ENCODE measurements at regions not wholly inside any gene's neighbourhood (a gene's known extent, or its start where the extent isn't known, plus 50 kb on each side); places are given as distances from the start of the nearest gene placed in this dataset.

DNA sequence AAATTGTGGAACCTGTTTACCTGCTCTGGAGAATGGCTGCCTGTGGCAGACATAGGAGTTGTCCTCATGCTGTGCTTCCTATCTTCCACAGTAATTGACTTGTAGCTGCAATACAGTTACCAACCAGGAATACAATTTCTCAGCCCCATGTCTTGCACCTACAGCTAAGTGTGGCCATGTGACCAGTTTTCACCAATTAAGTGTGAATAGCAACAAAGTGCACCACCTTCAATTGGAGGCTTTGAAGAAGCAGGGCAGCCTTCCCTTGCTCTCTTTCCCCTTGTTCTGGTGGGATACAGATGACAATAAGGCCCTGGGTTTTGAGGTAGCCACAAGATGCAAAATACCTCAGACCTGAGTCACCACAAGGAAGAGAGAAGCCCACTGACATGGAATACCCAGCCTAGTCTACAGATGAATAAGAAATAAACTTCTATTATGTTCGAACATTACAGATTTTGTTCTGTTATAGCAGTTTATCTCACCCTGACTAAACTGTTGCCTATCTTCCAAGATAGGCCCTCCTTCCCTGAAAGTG, 70.2 kb upstream of the S1PR1 start:
- no peaks in the 10 kb centered on the region for H3K36me3 ChIP-seq (ENCODE audit: control insufficient read depth in 2 of 3, insufficient read depth in 3 of 3, low read length in 3 of 3)
- H3K9me3 ChIP-seq (ENCODE audit: control insufficient read depth in 2 of 3, low read length in 3 of 3) = no peaks in the 10 kb centered on the region
- H3K4me1 Mint-ChIP-seq = peaks cover 0 to 28% (median 4%) of the 10 kb centered on the region in 7 donors
- ATAC-seq = no peak
- CTCF ChIA-PET = interaction anchor here (0.6 kb wide), 1 partner anchor 130 kb away, joined by 3 read pairs; no protein-coding TSS in a partner anchor
- peak overlapping the region in 1 of 9 donors; percentile 65 for H3K27ac Mint-ChIP-seq
- no peaks in the 10 kb centered on the region for H3K27me3 Mint-ChIP-seq
- H3K27ac ChIP-seq (ENCODE audit: low read depth, low read length) = no peak overlapping the region
- H3K36me3 Mint-ChIP-seq = peaks cover 0 to 19% (median 0%) of the 10 kb centered on the region in 5 donors
- intact Hi-C loops (cut with micrococcal nuclease) = no loop called here
- no peaks in the 10 kb centered on the region for H3K27me3 ChIP-seq (ENCODE audit: control insufficient read depth in 2 of 2, insufficient read depth in 2 of 2, low read length in 2 of 2)
- H3K4me1 ChIP-seq (ENCODE audit: control insufficient read depth in 2 of 2, insufficient read depth in 2 of 2, low read length in 2 of 2) = no peaks in the 10 kb centered on the region
- POLR2A ChIA-PET = no interaction called here
- H3K9me3 Mint-ChIP-seq = peaks cover 0 to 4% (median 0%) of the 10 kb centered on the region in 11 donors
- no peak for DNase-seq
- H3K4me3 ChIP-seq (ENCODE audit: low read length) = no peak overlapping the region
- no peak overlapping the region for H3K4me3 Mint-ChIP-seq

DNA sequence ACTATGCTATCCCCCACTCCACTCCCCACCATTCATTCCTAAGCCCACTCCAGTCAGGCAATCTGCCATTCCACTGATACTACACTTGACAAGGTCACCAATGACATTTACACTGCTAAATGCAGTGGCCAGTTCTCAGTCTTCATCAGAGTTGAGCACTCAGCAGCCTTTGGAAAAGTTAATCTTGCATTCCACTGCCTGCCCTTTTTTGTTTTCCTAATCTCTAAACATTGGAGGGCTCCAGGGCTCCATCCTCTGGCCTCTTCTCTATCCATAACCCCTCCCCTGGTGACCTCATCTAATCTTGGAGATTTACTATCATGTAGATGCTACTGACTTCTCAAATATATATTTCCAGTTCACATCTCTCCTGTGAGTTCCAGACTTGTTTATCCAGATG, 70.9 kb upstream of the S1PR1 start:
- H3K27ac Mint-ChIP-seq = no peak overlapping the region
- intact Hi-C loops (cut with micrococcal nuclease) = no loop called here

DNA sequence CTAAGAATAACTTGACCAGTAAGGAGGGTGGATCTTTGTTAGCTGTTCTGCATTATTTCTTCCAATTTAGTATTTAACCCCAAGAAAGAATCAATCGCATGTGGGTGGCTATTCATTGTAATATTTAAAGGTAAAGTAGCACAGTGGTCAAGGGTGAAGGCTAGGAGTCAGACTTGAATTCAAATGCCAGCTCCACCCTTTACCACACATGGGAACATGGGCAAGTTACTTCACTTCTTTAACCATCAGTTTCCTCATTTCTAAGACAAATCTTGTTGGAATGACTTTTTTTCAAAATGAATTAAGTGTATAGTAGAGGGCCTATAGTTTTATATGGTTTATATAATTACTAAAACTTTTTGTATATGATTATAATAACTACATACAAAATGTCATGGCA, 71.3 kb upstream of the S1PR1 start:
- Histone ChIP-seq H3K4me1 (ENCODE audit: control insufficient read depth in 2 of 2, insufficient read depth in 2 of 2, low read length in 2 of 2) (no peaks in the 10 kb centered on the region), H3K36me3 (ENCODE audit: control insufficient read depth in 2 of 3, insufficient read depth in 3 of 3, low read length in 3 of 3) (no peaks in the 10 kb centered on the region), H3K27ac (ENCODE audit: low read depth, low read length) (no peak overlapping the region), H3K9me3 (ENCODE audit: control insufficient read depth in 2 of 3, low read length in 3 of 3) (no peaks in the 10 kb centered on the region), H3K27me3 (ENCODE audit: control insufficient read depth in 2 of 2, insufficient read depth in 2 of 2, low read length in 2 of 2) (no peaks in the 10 kb centered on the region), H3K4me3 (ENCODE audit: low read length) (no peak overlapping the region)
- no peak for ATAC-seq
- Mint-ChIP-seq H3K4me1 (peaks cover 0 to 28% (median 4%) of the 10 kb centered on the region in 7 donors), H3K36me3 (peaks cover 0 to 27% (median 0%) of the 10 kb centered on the region in 5 donors), H3K9me3 (peaks cover 0 to 4% (median 0%) of the 10 kb centered on the region in 11 donors), H3K27ac (no peak overlapping the region), H3K4me3 (no peak overlapping the region), H3K27me3 (no peaks in the 10 kb centered on the region)
- CTCF ChIA-PET = no interaction called here
- intact Hi-C loops (cut with micrococcal nuclease) = no loop called here
- POLR2A ChIA-PET = interaction anchor here (0.8 to 0.9 kb wide), 2 partner anchors 27 to 76 kb away, joined by 3 read pairs; no protein-coding TSS in a partner anchor
- no peak for DNase-seq

More for the DNA sequence above, 70.9 kb upstream of the S1PR1 start:
- Histone ChIP-seq H3K36me3 (ENCODE audit: control insufficient read depth in 2 of 3, insufficient read depth in 3 of 3, low read length in 3 of 3) (no peaks in the 10 kb centered on the region), H3K27ac (ENCODE audit: low read depth, low read length) (no peak overlapping the region), H3K27me3 (ENCODE audit: control insufficient read depth in 2 of 2, insufficient read depth in 2 of 2, low read length in 2 of 2) (no peaks in the 10 kb centered on the region), H3K4me1 (ENCODE audit: control insufficient read depth in 2 of 2, insufficient read depth in 2 of 2, low read length in 2 of 2) (no peaks in the 10 kb centered on the region), H3K9me3 (ENCODE audit: control insufficient read depth in 2 of 3, low read length in 3 of 3) (no peaks in the 10 kb centered on the region), H3K4me3 (ENCODE audit: low read length) (no peak overlapping the region)
- DNase-seq (no peak), ATAC-seq (no peak)
- CTCF ChIA-PET = no interaction called here
- Mint-ChIP-seq H3K27me3 (no peaks in the 10 kb centered on the region), H3K36me3 (peaks cover 0 to 23% (median 0%) of the 10 kb centered on the region in 5 donors), H3K4me1 (peaks cover 0 to 28% (median 4%) of the 10 kb centered on the region in 7 donors), H3K9me3 (peaks cover 0 to 4% (median 0%) of the 10 kb centered on the region in 11 donors), H3K4me3 (no peak overlapping the region)
- POLR2A ChIA-PET = no interaction called here

DNA sequence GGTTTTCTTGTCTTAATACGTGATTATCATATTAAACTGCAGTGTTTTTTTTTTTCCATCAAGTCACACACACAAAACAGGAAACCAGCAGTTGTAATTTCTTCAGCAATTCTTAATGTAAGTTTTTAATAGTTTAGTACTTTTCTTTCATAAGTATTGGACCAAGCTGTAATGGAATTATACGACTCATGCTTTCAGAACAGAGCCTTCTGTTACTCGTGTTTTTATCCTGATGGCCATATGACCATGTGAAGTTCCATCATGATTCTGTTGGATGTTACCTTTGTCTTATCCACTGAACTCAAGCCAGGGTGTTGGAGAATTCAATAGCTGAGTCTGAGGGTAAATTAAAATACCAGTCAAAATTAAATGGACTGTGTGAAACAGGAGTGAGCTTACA, 72.0 kb upstream of the S1PR1 start:
- H3K4me3 Mint-ChIP-seq = no peak overlapping the region
- ATAC-seq = no peak
- Histone ChIP-seq H3K36me3 (ENCODE audit: control insufficient read depth in 2 of 3, insufficient read depth in 3 of 3, low read length in 3 of 3) (no peaks in the 10 kb centered on the region), H3K27me3 (ENCODE audit: control insufficient read depth in 2 of 2, insufficient read depth in 2 of 2, low read length in 2 of 2) (no peaks in the 10 kb centered on the region), H3K4me1 (ENCODE audit: control insufficient read depth in 2 of 2, insufficient read depth in 2 of 2, low read length in 2 of 2) (no peaks in the 10 kb centered on the region), H3K27ac (ENCODE audit: low read depth, low read length) (no peak overlapping the region), H3K9me3 (ENCODE audit: control insufficient read depth in 2 of 3, low read length in 3 of 3) (no peaks in the 10 kb centered on the region), H3K4me3 (ENCODE audit: low read length) (no peak overlapping the region)
- CTCF ChIA-PET = no interaction called here
- H3K27ac Mint-ChIP-seq = no peak overlapping the region
- POLR2A ChIA-PET = interaction anchor here (0.5 to 0.9 kb wide), 5 partner anchors 10 to 207 kb away, joined by 3 to 4 read pairs (median 3); no protein-coding TSS in a partner anchor
- H3K27me3 Mint-ChIP-seq = no peaks in the 10 kb centered on the region
- peaks cover 0 to 31% (median 0%) of the 10 kb centered on the region in 5 donors for H3K36me3 Mint-ChIP-seq
- H3K9me3 Mint-ChIP-seq = peaks cover 0 to 4% (median 0%) of the 10 kb centered on the region in 11 donors
- peaks cover 0 to 28% (median 4%) of the 10 kb centered on the region in 7 donors for H3K4me1 Mint-ChIP-seq
- intact Hi-C loops (cut with micrococcal nuclease) = no loop called here
- no peak for DNase-seq

DNA sequence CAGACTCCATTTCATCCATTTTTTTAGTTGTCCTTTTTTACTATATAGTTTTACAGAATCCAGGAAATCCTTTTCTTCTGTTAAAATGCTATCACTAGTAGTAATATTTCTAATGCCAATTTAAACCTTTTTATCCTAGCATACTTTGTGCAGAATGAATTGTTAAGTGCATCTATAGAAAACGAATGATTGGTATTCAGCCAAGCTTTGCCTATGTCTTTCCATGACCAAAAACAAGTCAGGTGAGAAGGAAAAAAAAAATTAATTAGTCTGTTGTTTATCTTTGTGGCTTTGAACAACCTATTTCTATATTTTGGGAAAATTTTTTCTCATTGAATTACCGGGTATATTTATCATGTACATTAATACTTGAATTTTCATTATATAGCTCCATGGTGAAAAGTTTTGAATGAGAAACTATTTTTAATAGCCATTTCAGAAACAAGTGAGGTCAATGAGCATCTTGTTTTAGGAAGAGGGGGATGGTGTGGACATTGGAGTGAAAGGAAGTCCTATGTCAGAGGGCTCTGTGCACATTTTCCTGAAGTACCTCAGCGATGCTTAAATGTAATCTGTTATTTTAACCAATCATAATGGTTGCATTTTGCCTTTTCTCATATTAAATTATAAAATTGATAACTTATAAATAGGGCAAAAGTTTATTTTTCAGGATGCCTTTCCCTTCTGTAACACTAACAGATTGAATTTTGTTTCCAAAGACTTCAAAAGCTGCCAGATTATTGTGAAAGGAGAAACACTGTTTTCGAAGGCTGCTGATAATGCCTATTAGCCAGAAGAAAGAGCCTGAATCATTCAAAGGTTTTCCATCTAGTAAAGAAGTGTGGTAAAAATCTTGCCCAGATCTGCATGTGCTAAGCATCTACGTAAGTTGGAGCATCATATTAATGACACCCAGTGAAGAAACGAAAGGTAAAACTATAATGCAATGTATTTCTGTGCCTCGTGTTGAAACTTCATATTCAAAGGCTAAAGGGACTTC, 73.8 kb upstream of the S1PR1 start:
- DNase-seq (no peak), ATAC-seq (no peak)
- Histone ChIP-seq H3K9me3 (ENCODE audit: control insufficient read depth in 2 of 3, low read length in 3 of 3) (no peaks in the 10 kb centered on the region), H3K27ac (ENCODE audit: low read depth, low read length) (no peak overlapping the region), H3K4me3 (ENCODE audit: low read length) (no peak overlapping the region), H3K27me3 (ENCODE audit: control insufficient read depth in 2 of 2, insufficient read depth in 2 of 2, low read length in 2 of 2) (no peaks in the 10 kb centered on the region), H3K4me1 (ENCODE audit: control insufficient read depth in 2 of 2, insufficient read depth in 2 of 2, low read length in 2 of 2) (no peaks in the 10 kb centered on the region), H3K36me3 (ENCODE audit: control insufficient read depth in 2 of 3, insufficient read depth in 3 of 3, low read length in 3 of 3) (no peaks in the 10 kb centered on the region)
- H3K4me3 Mint-ChIP-seq = no peak overlapping the region
- H3K36me3 Mint-ChIP-seq = peaks cover 0 to 35% (median 0%) of the 10 kb centered on the region in 5 donors
- intact Hi-C loops (cut with micrococcal nuclease) = no loop called here
- H3K27ac Mint-ChIP-seq = no peak overlapping the region
- POLR2A ChIA-PET = interaction anchor here (0.7 to 0.8 kb wide), 2 partner anchors 37 to 195 kb away, joined by 3 read pairs; no protein-coding TSS in a partner anchor
- CTCF ChIA-PET = no interaction called here
- H3K27me3 Mint-ChIP-seq = no peaks in the 10 kb centered on the region
- H3K4me1 Mint-ChIP-seq = peaks cover 0 to 30% (median 4%) of the 10 kb centered on the region in 7 donors
- H3K9me3 Mint-ChIP-seq = peaks cover 0 to 9% (median 0%) of the 10 kb centered on the region in 11 donors

DNA sequence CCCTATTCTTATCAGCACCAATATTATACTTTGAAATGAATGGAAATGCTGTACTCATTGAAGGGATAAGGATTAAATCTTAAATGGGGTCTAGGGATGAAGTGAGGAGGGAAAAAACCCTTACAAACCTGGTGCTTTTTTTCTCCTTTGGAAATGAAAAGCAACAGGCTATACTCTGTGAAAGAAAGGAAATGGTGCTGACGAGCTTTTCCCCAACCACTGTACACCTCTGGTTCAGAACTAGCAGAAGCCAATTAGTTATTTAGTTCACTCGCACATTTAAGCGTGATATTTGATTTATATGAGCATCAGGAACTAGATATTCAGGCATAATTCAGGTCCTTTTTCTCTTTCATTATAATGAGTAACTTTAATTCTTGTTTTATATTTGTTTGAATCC, 74.5 kb upstream of the S1PR1 start:
- Histone ChIP-seq H3K27ac (ENCODE audit: low read depth, low read length) (no peak overlapping the region), H3K27me3 (ENCODE audit: control insufficient read depth in 2 of 2, insufficient read depth in 2 of 2, low read length in 2 of 2) (no peaks in the 10 kb centered on the region), H3K4me1 (ENCODE audit: control insufficient read depth in 2 of 2, insufficient read depth in 2 of 2, low read length in 2 of 2) (no peaks in the 10 kb centered on the region), H3K9me3 (ENCODE audit: control insufficient read depth in 2 of 3, low read length in 3 of 3) (no peaks in the 10 kb centered on the region), H3K4me3 (ENCODE audit: low read length) (no peak overlapping the region), H3K36me3 (ENCODE audit: control insufficient read depth in 2 of 3, insufficient read depth in 3 of 3, low read length in 3 of 3) (no peaks in the 10 kb centered on the region)
- peaks cover 0 to 23% (median 2%) of the 10 kb centered on the region in 7 donors for H3K4me1 Mint-ChIP-seq
- H3K27me3 Mint-ChIP-seq = no peaks in the 10 kb centered on the region
- no peak overlapping the region for H3K4me3 Mint-ChIP-seq
- peaks cover 0 to 9% (median 0%) of the 10 kb centered on the region in 11 donors for H3K9me3 Mint-ChIP-seq
- intact Hi-C loops (cut with micrococcal nuclease) = no loop called here
- ChIA-PET CTCF (no interaction called here), POLR2A (interaction anchor here (0.5 to 0.8 kb wide), 2 partner anchors 37 to 333 kb away, joined by 3 read pairs; no protein-coding TSS in a partner anchor)
- peaks cover 0 to 29% (median 0%) of the 10 kb centered on the region in 5 donors for H3K36me3 Mint-ChIP-seq
- ATAC-seq (no peak), DNase-seq (no peak)
- no peak overlapping the region for H3K27ac Mint-ChIP-seq

Data from naive thymus-derived CD4-positive, alpha-beta T cell (primary cell).